GM19395 (cell line): ENCODE measurements at regions not wholly inside any gene's neighbourhood (a gene's known extent, or its start where the extent isn't known, plus 50 kb on each side); places are given as distances from the start of the nearest gene placed in this dataset.
A peak's percentile ranks its signal among the peaks of the same experiment; 100 is the strongest.
"Not testable (repeated sequence)": the region's sequence is repeated elsewhere in the genome, so short reads cannot be mapped to it uniquely, and the experiment has no call there.

ENCODE experiments used
- ATAC-seq: cut with Tn5 transposase; IDR thresholded peaks from one replicate; pipeline ENCODE4 v1.9.1; 2021; ENCODE audit warnings: mild to moderate bottlenecking, moderate library complexity; ENCODE audit not compliant: unreplicated experiment

GRCh38 chr7:149606826-149607225 is 109.2 kb upstream of the ZNF746 start:
- no peak for ATAC-seq

GRCh38 chr7:149605696-149606095 is 108.1 kb upstream of the ZNF746 start:
- ATAC-seq, result no peak

- no peak for ATAC-seq
Measured at GRCh38 chr7:149604521-149604920, 106.9 kb upstream of the ZNF746 start.

- peak; percentile 96 for ATAC-seq
Measured at GRCh38 chr7:149600669-149601330, 103.2 kb upstream of the ZNF746 start.

- peak; percentile 43 for ATAC-seq
Measured at GRCh38 chr7:149599636-149600206, 102.1 kb upstream of the ZNF746 start.

- ATAC-seq, result no peak
Measured at GRCh38 chr7:149598721-149599308, 101.2 kb upstream of the ZNF746 start.

GRCh38 chr7:149597789-149598188 is 100.2 kb upstream of the ZNF746 start:
- ATAC-seq, result not testable (repeated sequence)

- ATAC-seq, result no peak
Measured at GRCh38 chr7:149595541-149595940, 97.9 kb upstream of the ZNF746 start.

GRCh38 chr7:149595078-149595477 is 97.5 kb upstream of the ZNF746 start:
- ATAC-seq, result no peak

GRCh38 chr7:149588930-149589329 is 91.3 kb upstream of the ZNF746 start:
- ATAC-seq, result no peak

- no peak for ATAC-seq
Measured at GRCh38 chr7:149586646-149587645, 89.3 kb upstream of the ZNF746 start.

- ATAC-seq, result no peak
Measured at GRCh38 chr7:149584530-149584929, 86.9 kb upstream of the ZNF746 start.

GRCh38 chr7:149584009-149584408 is 86.4 kb upstream of the ZNF746 start:
- no peak for ATAC-seq

GRCh38 chr7:149580328-149580727 is 82.7 kb upstream of the ZNF746 start:
- no peak for ATAC-seq

- ATAC-seq, result not testable (repeated sequence)
Measured at GRCh38 chr7:149579365-149579764, 81.8 kb upstream of the ZNF746 start.

- ATAC-seq, result not testable (repeated sequence)
Measured at GRCh38 chr7:149574428-149574827, 76.8 kb upstream of the ZNF746 start.

GRCh38 chr7:149573519-149573918 is 75.9 kb upstream of the ZNF746 start:
- ATAC-seq, result no peak

- ATAC-seq, result not testable (repeated sequence)
Measured at GRCh38 chr7:149572920-149573319, 75.3 kb upstream of the ZNF746 start.

GRCh38 chr7:149570784-149571183 is 73.2 kb upstream of the ZNF746 start:
- ATAC-seq, result no peak

GRCh38 chr7:149569726-149570422 is 72.3 kb upstream of the ZNF746 start:
- no peak for ATAC-seq
